ENCODE measurements at regions not wholly inside any gene's neighbourhood (a gene's known extent, or its start where the extent isn't known, plus 50 kb on each side); places are given as distances from the start of the nearest gene placed in this dataset.

DNA sequence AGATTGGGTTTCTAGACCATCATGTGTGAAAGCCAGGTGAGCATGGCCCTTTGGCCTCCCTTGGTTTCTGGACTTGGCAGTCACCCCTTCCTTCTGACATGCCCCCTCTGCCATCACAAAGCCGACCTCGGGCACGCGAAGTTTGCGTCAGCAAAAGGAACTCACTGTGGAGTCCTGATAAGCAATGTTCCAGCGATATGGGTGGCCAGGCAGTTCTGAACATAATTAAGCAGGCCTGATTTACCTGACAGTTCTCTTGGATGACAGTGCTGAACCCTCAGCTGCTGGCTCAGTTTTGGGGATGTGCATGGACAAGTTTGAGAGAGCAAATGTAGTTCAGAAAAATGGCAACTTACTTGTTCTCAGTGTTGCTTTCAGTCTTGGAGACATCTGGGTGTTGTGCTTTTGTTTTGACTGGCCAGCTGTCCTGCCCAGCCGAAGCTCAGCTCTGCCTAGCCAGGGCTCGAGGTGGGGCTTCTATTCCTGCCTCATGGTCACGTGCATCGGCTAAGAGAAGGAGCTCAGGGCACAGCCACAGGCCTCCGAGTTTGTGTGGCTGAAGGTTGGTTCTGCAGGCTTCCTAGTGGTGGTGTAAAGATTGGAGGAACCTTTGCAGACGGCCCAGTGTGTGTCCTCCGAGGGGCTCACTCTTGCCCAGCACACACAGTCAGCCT lies 78.3 kb downstream of the CLDN34 start:
- Histone ChIP-seq H3K4me1 (peaks cover 28% of the 10 kb centered on the region), H3K27me3 (no peaks in the 10 kb centered on the region), H3K4me3 (no peak overlapping the region), H3K9me3 (no peaks in the 10 kb centered on the region), H3K27ac (peak overlapping the region; percentile 0), H3K36me3 (no peaks in the 10 kb centered on the region)
- no peak for DNase-seq (ENCODE audit: extremely low spot score in 2 of 2)
- no peak for TF ChIP-seq POLR2A (IDR thresholded peaks at IDR 0.05)
- TF ChIP-seq POLR2AphosphoS5 (IDR thresholded peaks at IDR 0.05; ENCODE audit: insufficient read depth in 1 of 2, low read depth in 1 of 2) = no peak
- TF ChIP-seq, protein P1, sequence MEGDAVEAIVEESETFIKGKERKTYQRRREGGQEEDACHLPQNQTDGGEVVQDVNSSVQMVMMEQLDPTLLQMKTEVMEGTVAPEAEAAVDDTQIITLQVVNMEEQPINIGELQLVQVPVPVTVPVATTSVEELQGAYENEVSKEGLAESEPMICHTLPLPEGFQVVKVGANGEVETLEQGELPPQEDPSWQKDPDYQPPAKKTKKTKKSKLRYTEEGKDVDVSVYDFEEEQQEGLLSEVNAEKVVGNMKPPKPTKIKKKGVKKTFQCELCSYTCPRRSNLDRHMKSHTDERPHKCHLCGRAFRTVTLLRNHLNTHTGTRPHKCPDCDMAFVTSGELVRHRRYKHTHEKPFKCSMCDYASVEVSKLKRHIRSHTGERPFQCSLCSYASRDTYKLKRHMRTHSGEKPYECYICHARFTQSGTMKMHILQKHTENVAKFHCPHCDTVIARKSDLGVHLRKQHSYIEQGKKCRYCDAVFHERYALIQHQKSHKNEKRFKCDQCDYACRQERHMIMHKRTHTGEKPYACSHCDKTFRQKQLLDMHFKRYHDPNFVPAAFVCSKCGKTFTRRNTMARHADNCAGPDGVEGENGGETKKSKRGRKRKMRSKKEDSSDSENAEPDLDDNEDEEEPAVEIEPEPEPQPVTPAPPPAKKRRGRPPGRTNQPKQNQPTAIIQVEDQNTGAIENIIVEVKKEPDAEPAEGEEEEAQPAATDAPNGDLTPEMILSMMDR (IDR thresholded peaks at IDR 0.05) = no peak
- intact Hi-C loops (cut with DNase I) = loop anchor here (10.0 kb wide), 1 partner anchor 1969 kb away; no protein-coding TSS in a partner anchor

DNA sequence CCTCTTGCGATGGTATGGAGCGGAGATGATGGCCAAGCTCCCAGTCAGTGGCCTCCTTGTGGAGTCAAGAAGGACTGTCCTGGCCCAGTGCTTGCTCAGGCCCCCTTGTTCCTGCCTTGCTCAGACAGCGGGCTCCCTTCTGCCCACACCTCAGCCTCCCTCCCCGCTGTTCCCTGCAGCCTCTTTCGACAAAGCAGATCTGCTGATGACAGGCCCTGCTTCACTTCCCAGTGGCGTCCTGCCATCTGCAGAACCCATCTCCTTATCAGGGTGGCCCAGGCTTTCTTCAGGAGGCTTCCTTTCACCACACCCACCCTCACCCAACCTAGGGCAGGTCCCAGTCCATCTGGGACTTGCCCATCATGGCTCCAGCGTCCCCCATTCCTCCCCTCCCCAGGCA lies 80.0 kb downstream of the CLDN34 start:
- no peak for DNase-seq (ENCODE audit: extremely low spot score in 2 of 2)

DNA sequence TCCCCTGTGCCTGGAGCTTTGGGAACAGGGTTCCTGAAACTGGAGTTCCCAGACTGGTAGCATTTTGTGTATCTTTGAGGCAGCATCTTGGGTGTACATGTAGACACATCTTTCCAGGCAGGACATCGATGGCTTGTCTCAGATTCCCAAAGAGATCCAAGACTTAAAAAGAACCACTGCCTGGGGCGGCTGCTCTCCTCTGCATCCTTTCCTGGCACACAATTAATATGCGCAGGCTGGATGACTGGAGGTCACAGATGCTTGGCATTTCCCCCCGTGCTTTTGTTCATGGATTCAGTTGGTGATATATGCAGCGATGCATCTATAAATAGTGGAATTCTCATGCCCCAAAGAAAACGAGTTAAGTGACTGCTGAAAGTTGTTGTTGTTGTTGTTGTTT lies 80.5 kb downstream of the CLDN34 start:
- H3K36me3 ChIP-seq = no peaks in the 10 kb centered on the region
- TF ChIP-seq POLR2AphosphoS5 (IDR thresholded peaks at IDR 0.05; ENCODE audit: insufficient read depth in 1 of 2, low read depth in 1 of 2) (no peak), POLR2A (IDR thresholded peaks at IDR 0.05) (no peak)
- TF ChIP-seq, protein P1 (IDR thresholded peaks at IDR 0.05) = no peak
- no peak overlapping the region for H3K4me3 ChIP-seq
- no peak for DNase-seq (ENCODE audit: extremely low spot score in 2 of 2)
- no peaks in the 10 kb centered on the region for H3K27me3 ChIP-seq
- intact Hi-C loops (cut with DNase I) = loop anchor here (10.0 kb wide), 1 partner anchor 1967 kb away; no protein-coding TSS in a partner anchor
- H3K27ac ChIP-seq = no peak overlapping the region
- no peaks in the 10 kb centered on the region for H3K9me3 ChIP-seq
- peaks cover 33% of the 10 kb centered on the region for H3K4me1 ChIP-seq

More for the DNA sequence above, 80.0 kb downstream of the CLDN34 start:
- H3K9me3 ChIP-seq = no peaks in the 10 kb centered on the region
- H3K27me3 ChIP-seq = no peaks in the 10 kb centered on the region
- no peaks in the 10 kb centered on the region for H3K36me3 ChIP-seq
- TF ChIP-seq, protein P1 (IDR thresholded peaks at IDR 0.05) = no peak
- no peak for TF ChIP-seq POLR2A (IDR thresholded peaks at IDR 0.05)
- TF ChIP-seq POLR2AphosphoS5 (IDR thresholded peaks at IDR 0.05; ENCODE audit: insufficient read depth in 1 of 2, low read depth in 1 of 2) = no peak
- H3K27ac ChIP-seq = no peak overlapping the region
- peaks cover 29% of the 10 kb centered on the region for H3K4me1 ChIP-seq
- no peak overlapping the region for H3K4me3 ChIP-seq
- intact Hi-C loops (cut with DNase I) = loop anchor here (10.0 kb wide), 1 partner anchor 1968 kb away; no protein-coding TSS in a partner anchor

DNA sequence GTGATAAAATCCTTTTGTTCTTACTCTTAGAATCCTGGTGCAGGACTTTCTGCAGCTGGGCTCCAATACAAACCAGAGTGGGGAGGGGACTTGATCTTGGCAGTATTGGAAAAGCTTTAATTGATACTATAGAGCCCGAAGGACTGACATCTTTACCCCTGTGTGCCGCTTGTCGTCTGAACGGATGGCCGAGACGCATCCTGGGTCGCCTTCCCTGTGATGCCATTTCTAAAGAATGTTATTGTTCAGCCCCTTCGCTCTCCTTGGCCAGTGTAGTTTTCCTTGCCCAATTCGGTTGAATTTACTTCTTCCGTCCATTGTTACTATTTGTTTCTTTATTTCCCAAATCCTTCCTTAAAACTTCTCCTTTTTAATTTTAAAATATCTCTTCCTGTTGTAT lies 80.9 kb downstream of the CLDN34 start:
- no peak for TF ChIP-seq POLR2A (IDR thresholded peaks at IDR 0.05)
- no peak for TF ChIP-seq POLR2AphosphoS5 (IDR thresholded peaks at IDR 0.05; ENCODE audit: insufficient read depth in 1 of 2, low read depth in 1 of 2)
- TF ChIP-seq, protein P1 (IDR thresholded peaks at IDR 0.05) = no peak

DNA sequence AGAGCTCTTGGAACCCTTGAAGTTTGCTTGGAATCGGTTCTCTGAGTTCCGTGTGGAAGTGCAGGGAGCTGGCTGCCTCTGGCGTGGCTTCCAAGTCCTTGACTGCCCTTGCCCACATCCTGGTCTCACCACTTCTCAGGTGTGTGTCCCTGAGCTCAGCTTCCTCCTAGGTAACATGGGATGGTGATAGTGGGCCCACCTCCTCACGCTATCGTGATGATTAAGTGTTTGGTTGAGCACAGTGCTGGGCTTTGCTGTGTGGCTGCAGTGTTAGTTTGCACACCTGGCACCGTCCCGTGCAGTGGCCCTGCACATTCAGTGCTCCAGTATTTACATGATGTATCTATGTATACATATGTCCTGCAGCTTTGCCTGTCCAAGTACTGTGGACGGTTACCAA lies 81.5 kb downstream of the CLDN34 start:
- intact Hi-C loops (cut with DNase I) = loop anchor here (10.0 kb wide), 1 partner anchor 1966 kb away; no protein-coding TSS in a partner anchor
- no peak for TF ChIP-seq POLR2A (IDR thresholded peaks at IDR 0.05)
- TF ChIP-seq POLR2AphosphoS5 (IDR thresholded peaks at IDR 0.05; ENCODE audit: insufficient read depth in 1 of 2, low read depth in 1 of 2) = no peak
- TF ChIP-seq, protein P1 (IDR thresholded peaks at IDR 0.05) = no peak
- DNase-seq (ENCODE audit: extremely low spot score in 2 of 2) = no peak
- Histone ChIP-seq H3K4me3 (no peak overlapping the region), H3K36me3 (no peaks in the 10 kb centered on the region), H3K27me3 (no peaks in the 10 kb centered on the region), H3K4me1 (peaks cover 42% of the 10 kb centered on the region), H3K9me3 (no peaks in the 10 kb centered on the region), H3K27ac (no peak overlapping the region)

More for the DNA sequence above, 80.9 kb downstream of the CLDN34 start:
- Histone ChIP-seq H3K4me1 (peaks cover 38% of the 10 kb centered on the region), H3K4me3 (no peak overlapping the region), H3K27ac (no peak overlapping the region), H3K36me3 (no peaks in the 10 kb centered on the region), H3K9me3 (no peaks in the 10 kb centered on the region), H3K27me3 (no peaks in the 10 kb centered on the region)
- DNase-seq (ENCODE audit: extremely low spot score in 2 of 2) = no peak
- intact Hi-C loops (cut with DNase I) = loop anchor here (10.0 kb wide), 1 partner anchor 1967 kb away; no protein-coding TSS in a partner anchor
